ENCODE measurements at regions not wholly inside any gene's neighbourhood (a gene's known extent, or its start where the extent isn't known, plus 50 kb on each side); places are given as distances from the start of the nearest gene placed in this dataset.

DNA sequence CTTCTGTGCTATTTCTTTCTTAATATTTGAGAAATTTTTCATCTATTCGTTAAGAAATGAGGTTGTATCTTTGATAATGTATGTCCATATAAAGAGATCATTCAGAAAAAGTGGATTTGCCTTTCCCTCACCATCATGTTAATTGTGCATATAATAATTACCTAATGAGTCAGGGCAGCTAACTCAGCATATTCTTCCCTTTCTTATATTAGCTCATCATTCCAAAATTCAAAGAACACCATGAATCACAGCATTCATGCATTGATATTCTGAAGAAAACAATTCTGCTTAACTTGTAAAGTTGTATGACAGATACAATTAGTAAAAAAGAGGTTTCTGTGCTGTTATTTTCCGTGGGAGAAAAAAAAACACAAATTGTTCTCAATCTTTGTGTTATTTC is 630.6 kb downstream of the TLE1 start:
- Histone ChIP-seq H3K4me3 (no peak overlapping the region), H3K36me3 (no peaks in the 10 kb centered on the region), H3K27ac (no peak overlapping the region), H3K4me1 (no peaks in the 10 kb centered on the region), H3K9me3 (no peaks in the 10 kb centered on the region), H3K27me3 (no peaks in the 10 kb centered on the region)
- TF ChIP-seq, protein P1, sequence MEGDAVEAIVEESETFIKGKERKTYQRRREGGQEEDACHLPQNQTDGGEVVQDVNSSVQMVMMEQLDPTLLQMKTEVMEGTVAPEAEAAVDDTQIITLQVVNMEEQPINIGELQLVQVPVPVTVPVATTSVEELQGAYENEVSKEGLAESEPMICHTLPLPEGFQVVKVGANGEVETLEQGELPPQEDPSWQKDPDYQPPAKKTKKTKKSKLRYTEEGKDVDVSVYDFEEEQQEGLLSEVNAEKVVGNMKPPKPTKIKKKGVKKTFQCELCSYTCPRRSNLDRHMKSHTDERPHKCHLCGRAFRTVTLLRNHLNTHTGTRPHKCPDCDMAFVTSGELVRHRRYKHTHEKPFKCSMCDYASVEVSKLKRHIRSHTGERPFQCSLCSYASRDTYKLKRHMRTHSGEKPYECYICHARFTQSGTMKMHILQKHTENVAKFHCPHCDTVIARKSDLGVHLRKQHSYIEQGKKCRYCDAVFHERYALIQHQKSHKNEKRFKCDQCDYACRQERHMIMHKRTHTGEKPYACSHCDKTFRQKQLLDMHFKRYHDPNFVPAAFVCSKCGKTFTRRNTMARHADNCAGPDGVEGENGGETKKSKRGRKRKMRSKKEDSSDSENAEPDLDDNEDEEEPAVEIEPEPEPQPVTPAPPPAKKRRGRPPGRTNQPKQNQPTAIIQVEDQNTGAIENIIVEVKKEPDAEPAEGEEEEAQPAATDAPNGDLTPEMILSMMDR (IDR thresholded peaks at IDR 0.05 in 4 of 5, conservative IDR thresholded peaks at IDR 0.05 in 1 of 5): no peak
- no peak for TF ChIP-seq POLR2A (IDR thresholded peaks at IDR 0.05)
- DNase-seq (no peak), ATAC-seq (no peak)
- intact Hi-C loops (cut with DNase I; ENCODE audit: low total_unique reads): no loop called here
- in situ Hi-C loops (cut with MboI; ENCODE audit: low sequenced_read_pairs in 4 of 4): no loop called here

GRCh38 chr9:81053298-81054025 is 635.9 kb downstream of the TLE1 start:
- Histone ChIP-seq H3K4me3 (no peak overlapping the region), H3K36me3 (no peaks in the 10 kb centered on the region), H3K27ac (no peak overlapping the region), H3K27me3 (no peaks in the 10 kb centered on the region), H3K4me1 (no peaks in the 10 kb centered on the region), H3K9me3 (no peaks in the 10 kb centered on the region)
- intact Hi-C loops (cut with DNase I; ENCODE audit: low total_unique reads) (no loop called here), in situ Hi-C loops (cut with MboI; ENCODE audit: low sequenced_read_pairs in 4 of 4) (no loop called here)
- TF ChIP-seq POLR2A (IDR thresholded peaks at IDR 0.05): no peak
- TF ChIP-seq, protein P1 (IDR thresholded peaks at IDR 0.05 in 4 of 5, conservative IDR thresholded peaks at IDR 0.05 in 1 of 5): no peak
- DNase-seq (no peak), ATAC-seq (no peak)

GRCh38 chr9:81052846-81053245 is 636.5 kb downstream of the TLE1 start:
- Histone ChIP-seq H3K27ac (no peak overlapping the region), H3K4me1 (no peaks in the 10 kb centered on the region), H3K36me3 (no peaks in the 10 kb centered on the region), H3K4me3 (no peak overlapping the region), H3K9me3 (no peaks in the 10 kb centered on the region), H3K27me3 (no peaks in the 10 kb centered on the region)
- in situ Hi-C loops (cut with MboI; ENCODE audit: low sequenced_read_pairs in 4 of 4): no loop called here
- TF ChIP-seq POLR2A (IDR thresholded peaks at IDR 0.05): no peak
- TF ChIP-seq, protein P1 (IDR thresholded peaks at IDR 0.05 in 4 of 5, conservative IDR thresholded peaks at IDR 0.05 in 1 of 5): no peak
- intact Hi-C loops (cut with DNase I; ENCODE audit: low total_unique reads): no loop called here
- ATAC-seq (no peak), DNase-seq (no peak)

- Histone ChIP-seq H3K9me3 (no peaks in the 10 kb centered on the region), H3K4me3 (no peak overlapping the region), H3K4me1 (no peaks in the 10 kb centered on the region), H3K36me3 (no peaks in the 10 kb centered on the region), H3K27ac (no peak overlapping the region), H3K27me3 (no peaks in the 10 kb centered on the region)
- no peak for DNase-seq
- intact Hi-C loops (cut with DNase I; ENCODE audit: low total_unique reads) (no loop called here), in situ Hi-C loops (cut with MboI; ENCODE audit: low sequenced_read_pairs in 4 of 4) (no loop called here)
- TF ChIP-seq, protein P1 (IDR thresholded peaks at IDR 0.05 in 4 of 5, conservative IDR thresholded peaks at IDR 0.05 in 1 of 5): no peak
- TF ChIP-seq POLR2A (IDR thresholded peaks at IDR 0.05): no peak
- ATAC-seq: no peak
Measured at GRCh38 chr9:81047280-81047679, 642.1 kb downstream of the TLE1 start.

- DNase-seq (no peak), ATAC-seq (no peak)
- in situ Hi-C loops (cut with MboI; ENCODE audit: low sequenced_read_pairs in 4 of 4) (no loop called here), intact Hi-C loops (cut with DNase I; ENCODE audit: low total_unique reads) (no loop called here)
- no peak for TF ChIP-seq POLR2A (IDR thresholded peaks at IDR 0.05)
- TF ChIP-seq, protein P1 (IDR thresholded peaks at IDR 0.05 in 4 of 5, conservative IDR thresholded peaks at IDR 0.05 in 1 of 5): no peak
- no peaks in the 10 kb centered on the region for H3K9me3 ChIP-seq
- no peaks in the 10 kb centered on the region for H3K4me1 ChIP-seq
- no peaks in the 10 kb centered on the region for H3K27me3 ChIP-seq
- H3K36me3 ChIP-seq: no peaks in the 10 kb centered on the region
- H3K4me3 ChIP-seq: no peak overlapping the region
- H3K27ac ChIP-seq: no peak overlapping the region
Measured at GRCh38 chr9:81045658-81046057, 643.7 kb downstream of the TLE1 start.
